ENCODE measurements at regions not wholly inside any gene's neighbourhood (a gene's known extent, or its start where the extent isn't known, plus 50 kb on each side); places are given as distances from the start of the nearest gene placed in this dataset.

DNA sequence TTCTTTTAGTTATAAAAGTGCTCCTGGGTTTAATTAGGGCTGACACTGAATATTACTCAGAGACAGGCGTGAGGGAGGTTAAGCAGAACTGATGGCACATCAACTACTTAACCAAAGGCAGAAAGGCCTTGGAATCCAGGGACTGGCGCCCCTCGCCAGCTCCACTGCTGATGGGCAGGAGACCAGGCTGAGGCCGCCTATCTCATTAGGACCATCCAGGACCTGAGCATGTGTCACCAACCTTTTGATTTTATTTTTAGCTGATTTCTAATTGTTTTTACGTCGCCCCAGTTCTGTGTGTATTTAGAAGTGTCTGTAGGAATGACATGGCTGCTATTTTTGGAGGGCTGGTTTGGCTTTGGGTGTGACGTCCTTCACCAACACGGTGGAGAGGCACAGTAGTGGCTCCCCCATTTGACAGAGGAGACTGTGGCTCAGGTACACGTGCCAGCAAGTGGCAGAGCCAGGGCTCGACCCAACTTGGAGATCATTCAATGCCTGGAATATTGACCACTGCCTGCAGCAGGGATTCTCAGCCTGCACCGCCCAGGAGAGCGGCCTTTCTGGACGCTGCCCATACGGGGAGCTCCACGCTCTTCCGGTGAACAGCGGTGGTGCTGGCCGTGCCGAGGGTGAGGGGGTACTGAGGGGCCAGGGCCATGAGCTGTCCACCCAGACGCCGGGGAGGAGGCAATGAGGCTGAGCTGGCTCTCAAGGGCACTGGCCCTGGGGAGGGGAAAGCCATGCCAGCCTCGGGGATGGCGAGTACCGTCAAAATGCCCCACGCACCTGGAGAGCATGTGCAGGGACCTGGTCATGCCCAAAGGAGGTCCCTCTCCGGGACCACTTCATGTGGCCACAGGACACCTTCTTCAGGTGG is 205.7 kb downstream of the ASB1 start:
- no peak for DNase-seq (ENCODE audit: low read depth in 4 of 4, low spot score in 3 of 4)

DNA sequence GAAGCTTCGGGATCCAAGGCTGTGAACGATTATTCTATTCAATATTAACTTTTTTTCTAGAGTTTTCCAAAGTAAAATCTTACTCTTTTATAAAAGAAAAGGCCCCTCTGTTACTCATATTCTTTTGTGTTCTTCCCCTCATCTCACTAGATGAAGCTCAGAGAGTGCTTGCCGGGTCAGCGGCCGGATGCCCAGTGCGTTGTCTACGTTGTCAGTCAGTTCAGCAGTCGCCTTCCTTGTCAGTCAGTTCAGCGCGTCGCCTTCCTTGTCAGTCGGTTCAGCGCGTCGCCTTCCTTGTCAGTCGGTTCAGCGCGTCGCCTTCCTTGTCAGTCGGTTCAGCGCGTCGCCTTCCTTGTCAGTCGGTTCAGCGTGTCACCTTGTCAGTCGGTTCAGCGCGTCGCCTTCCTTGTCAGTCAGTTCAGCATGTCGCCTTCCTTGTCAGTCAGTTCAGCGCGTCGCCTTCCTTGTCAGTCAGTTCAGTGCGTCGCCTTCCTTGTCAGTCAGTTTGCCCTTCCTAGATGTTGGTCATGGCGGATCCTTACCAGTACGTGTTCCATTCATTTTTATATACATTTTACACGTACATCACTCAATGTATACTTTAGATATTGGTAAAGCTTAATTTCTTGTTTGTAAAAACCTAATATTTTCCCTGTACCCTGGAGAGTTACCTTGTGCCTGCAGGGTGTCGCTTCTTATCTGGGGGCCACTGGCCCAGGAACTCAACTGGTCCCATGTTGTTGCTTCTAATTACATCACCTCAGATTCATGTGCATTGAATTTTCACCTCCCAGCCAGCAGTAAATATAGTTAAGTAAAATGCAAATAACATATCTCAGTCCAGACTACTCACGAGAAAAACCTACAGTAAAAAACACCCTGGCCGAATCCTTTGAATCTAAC is 206.9 kb downstream of the ASB1 start:
- no peak for DNase-seq (ENCODE audit: low read depth in 4 of 4, low spot score in 3 of 4)

DNA sequence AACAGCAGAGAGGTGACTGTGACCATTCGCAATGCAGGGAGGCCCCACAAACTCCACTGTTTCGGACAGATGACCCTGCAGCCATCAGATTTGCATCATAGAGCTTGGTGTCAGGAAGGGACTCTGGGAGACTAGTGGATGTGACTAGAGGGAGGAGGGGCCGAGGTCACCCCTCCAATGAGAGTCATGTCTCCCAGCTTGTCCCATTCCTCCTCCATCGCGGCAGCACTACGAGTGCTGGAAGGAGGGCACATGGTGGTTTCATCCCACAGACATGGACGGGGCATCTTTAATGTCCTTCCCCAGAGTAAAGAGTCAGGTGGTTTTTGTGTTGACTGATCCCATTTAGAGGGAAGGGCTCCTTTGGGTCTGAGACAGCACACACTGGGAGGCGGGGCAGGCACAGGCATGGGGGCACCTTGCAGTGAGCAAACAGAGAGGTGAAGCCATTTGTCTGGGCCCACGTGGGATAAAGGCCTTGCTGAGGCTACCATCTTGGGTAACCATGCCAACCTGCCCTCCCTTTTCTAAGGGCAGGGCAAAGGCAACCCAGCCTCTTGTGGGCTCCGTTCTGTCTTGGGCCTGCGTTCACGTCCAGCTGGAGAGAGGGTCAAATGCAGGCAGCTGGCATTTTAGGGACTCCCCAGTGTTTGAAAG is 208.1 kb downstream of the ASB1 start:
- no peak for DNase-seq (ENCODE audit: low read depth in 4 of 4, low spot score in 3 of 4)

DNA sequence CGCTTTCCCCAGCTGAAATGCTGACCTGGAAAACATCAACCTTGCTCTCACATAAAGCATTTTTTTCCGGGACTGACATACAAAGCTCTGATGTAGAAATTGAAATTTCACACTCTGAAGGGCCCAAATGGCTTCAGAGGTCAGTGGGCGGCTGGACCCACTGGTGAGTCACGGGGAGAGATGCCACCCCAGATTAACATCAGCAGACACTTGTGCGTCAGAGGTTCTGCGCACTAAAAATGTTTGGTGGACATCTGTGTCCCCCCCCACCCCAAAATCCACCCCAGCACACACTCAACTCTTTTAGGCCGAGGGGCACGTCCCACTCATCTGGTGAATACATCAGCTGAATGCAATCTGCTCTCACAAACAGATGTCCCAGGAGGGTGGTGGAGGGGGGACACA is 208.9 kb downstream of the ASB1 start:
- no peak for DNase-seq (ENCODE audit: low read depth in 4 of 4, low spot score in 3 of 4)

DNA sequence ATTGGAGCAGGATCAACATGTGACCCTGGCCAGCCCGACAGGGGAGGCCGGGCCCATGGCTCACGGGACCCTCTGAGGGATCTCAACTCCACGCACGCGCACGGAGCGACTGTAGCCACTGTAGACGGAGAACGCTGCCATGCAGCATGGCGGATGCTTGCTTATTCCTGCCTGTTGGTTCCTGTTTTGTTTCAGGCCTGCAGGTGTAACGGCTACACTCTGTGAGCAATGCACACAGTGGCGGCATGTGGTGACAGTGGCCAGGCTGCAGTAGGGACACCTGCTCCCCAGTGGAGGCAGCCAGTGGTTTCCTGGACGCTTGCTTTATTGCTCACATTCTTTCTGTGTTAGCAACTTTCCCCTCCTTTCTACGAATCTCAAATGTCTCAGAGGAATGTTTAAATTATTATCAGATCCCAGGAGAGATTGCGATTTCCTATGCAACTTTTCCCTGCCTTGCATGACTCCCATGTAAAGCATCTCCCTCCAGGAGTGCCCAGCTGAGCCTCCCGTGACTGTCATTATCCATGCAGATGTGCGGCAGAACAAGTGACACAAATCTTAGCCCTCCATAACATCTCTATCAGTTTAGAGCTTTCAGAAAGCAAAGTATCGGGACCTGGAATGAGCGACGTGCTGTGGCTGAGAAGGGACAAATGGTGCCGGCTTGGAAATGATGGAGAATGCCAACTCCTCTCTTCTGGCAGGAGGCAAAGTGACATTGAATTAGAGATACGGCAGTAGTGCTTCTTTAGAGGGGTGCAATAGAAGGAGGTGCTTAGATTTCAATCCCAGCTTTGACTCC is 209.7 kb downstream of the ASB1 start:
- no peak for DNase-seq (ENCODE audit: low read depth in 4 of 4, low spot score in 3 of 4)

DNA sequence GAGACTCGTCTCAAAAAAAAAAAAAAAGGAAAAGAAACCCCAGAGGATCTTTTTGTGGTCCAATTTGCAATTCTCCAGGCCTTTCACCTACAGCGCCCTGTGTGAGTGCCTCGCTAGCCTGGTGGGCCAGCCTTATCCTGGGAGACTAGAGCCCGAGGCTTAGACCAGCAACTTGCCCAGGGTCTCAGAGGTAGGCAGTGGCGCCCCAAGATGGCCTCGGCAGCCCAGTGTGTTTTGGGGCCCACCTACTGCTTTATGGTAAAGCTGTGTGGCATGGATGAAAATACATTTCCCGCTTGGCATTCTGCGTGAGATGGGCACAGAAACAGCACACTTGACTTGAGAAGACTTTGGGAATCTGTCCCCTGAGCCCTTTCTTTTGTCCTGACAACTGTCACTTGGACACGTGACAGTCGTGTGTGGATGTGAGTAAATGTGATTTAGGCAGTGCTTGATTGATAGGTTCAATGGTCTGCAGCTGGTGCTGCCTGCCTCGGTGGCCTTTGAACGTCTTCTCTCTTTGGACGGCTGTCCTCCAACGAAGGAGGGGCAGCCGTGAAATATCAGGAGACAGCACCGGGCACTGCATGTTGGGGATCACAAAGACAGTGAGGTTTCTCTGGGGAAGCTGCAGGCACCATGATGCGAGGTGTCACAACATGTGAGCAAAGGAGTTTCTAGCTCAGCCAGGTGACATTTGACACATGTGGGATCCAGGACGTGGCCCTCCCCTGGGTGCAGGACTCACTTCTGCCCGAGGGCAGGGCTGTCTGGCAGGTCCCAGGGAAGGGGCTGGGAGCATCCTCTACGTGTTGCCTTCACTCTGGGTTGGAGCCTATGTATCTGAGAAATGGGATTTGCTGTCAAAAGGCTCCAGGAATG is 209.5 kb upstream of the TWIST2 start:
- no peak for DNase-seq (ENCODE audit: low read depth in 4 of 4, low spot score in 3 of 4)

DNA sequence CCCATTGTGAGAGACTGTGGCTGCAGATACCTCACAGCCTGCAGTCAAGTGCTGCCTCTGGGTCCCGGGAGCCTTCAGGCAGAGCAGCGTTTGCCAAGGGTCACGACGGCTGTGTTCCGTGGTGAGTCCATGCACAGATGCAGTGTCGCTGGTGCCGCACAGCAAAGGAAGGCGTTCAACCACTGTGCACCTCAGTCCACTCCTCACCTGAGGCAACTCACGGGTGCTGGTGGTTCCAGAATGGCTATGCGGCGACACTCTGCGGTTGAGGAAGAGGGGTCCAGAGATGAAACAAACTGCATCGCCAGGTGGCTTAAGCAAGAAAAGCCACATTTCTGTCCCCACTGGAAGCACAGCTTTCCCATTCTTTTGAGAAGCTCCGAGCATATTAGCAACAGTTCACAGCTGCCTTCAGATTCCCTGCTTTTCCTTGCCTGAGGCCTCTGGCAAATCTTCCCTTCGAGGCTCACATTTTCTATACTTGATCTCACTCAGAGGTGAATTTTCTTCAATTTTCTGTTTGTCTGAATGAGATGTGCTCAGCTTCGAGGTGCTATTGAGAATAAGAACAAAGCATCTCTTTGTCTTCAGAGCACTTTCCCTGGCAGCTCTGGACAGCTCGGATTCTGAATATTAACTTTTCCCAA is 208.8 kb upstream of the TWIST2 start:
- DNase-seq (ENCODE audit: low read depth in 4 of 4, low spot score in 3 of 4), result no peak

DNA sequence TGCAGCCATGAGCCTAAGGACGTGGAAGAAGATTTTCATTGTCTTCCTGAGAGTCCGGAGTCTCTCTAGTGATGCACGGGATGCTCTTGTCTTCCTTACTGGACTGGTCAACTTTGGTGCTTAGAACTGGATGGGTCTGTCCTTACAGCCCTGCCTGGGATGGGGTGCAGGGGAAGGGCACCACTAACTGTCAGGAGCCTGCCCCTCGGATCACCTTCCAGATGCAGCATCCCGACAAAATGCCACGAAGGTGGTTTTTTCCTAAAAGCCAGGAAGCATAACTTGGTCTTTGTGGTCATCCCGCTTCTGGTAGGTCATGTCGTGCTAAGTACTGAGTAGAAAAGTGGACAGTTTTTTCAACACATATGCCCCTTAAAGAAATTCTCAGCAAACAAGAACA is 207.4 kb upstream of the TWIST2 start:
- no peak for DNase-seq (ENCODE audit: low read depth in 4 of 4, low spot score in 3 of 4)

DNA sequence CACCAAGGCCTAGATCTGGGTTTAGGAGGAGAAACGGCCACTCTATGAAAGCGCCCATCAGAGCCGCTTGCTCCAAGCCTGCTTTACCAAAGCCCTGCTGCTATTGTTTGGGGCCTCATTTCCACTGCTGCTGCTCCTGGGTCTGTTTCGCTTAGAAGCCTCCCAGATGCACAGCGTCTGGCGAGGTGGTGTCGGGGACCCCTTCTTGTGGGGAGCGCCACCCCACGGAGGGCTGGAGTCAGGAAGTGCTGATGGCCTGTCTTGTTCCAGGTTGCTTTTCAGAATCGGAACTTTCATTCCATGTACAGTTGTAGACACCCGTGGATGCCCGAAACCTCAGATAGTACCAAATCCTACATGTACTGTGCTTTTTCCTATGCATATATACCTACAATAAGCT is 204.9 kb upstream of the TWIST2 start:
- DNase-seq (ENCODE audit: low read depth in 4 of 4, low spot score in 3 of 4), result no peak

DNA sequence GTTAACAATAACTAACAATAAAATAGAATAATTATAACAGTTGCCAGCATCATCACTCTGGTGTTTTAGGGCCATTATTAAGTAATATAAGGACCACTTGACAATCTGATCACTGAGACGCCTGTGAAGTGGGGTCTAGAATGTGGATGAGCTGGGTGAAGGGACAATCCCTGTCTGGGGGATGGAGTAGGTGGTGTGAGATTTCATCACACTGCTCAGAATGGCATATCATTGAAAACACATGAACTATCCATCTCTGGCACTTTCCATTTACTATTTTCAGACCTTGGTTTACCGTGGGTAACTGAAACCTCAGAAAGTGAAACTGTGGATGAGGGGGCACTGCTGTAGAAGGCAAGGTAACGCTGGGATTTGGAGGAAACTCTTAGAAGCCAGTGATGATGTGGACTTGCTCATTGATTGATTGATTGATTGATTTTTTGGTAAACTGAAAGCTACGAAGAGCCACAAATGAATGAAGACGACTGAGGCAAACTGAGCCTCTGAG is 204.4 kb upstream of the TWIST2 start:
- DNase-seq (ENCODE audit: low read depth in 4 of 4, low spot score in 3 of 4), result no peak

DNA sequence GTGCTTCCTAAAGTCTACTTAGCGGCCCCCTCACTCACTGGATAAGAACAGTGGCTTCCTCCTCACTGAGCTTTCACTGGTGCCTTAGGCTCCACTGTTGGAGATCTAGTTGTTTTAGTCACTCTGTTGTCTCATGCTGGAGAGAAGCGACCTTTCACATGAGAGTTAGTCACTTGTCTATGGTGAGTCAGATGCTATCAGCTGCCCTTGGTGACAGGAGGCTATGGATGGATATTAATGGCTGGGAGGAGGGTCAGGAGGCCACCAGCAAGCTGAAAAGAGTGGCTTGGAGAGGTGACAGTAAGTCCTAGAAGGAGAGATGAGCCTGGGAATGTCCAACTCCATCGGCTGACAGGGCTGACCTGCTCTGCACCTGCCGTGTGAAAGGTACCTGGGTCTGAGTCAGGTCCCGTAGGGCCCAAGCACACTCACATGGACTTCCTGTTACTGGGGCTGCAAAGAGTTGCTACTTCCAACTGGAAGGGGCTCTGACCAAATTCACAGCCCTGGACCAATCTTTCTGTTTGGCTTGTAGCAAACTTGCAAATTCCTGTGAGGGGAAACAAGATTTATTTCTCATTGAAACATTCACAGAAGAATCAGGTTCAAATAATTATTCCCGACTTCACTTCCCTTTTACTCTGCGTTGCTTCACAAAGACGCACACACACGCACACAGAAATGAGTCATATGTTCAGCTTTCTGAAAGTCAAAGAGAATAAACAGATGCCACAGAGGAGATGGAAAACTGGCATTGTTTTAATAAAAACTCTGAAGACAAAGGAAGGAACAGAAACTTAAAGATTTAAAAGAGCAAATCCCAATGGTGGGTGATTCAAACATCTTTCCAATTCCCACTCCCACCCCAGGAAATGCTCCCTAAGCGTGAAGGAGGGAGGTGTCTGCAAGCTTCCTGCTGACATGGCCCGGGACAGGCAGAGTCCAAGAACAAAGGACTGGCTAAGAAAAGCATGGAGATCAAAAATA is 203.5 kb upstream of the TWIST2 start:
- no peak for DNase-seq (ENCODE audit: low read depth in 4 of 4, low spot score in 3 of 4)

DNA sequence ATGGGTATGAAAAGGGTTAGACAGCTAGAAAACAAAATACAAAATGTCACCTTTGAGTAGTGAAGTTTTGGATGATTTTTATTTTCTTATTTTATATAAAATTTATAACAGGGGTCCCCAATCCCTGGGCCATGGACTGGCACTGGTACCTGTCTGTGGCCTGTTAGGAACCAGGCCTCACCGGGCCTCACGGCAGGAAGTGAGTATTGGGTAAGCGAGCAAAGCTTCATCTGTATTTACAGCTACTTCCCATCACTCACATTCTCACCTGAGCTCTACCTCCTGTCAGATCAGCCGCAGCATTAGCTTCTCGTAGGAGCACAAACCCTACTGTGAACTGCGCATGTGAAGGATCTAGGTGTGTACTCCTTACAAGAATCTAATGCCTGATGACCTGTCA is 202.8 kb upstream of the TWIST2 start:
- DNase-seq (ENCODE audit: low read depth in 4 of 4, low spot score in 3 of 4), result no peak

DNA sequence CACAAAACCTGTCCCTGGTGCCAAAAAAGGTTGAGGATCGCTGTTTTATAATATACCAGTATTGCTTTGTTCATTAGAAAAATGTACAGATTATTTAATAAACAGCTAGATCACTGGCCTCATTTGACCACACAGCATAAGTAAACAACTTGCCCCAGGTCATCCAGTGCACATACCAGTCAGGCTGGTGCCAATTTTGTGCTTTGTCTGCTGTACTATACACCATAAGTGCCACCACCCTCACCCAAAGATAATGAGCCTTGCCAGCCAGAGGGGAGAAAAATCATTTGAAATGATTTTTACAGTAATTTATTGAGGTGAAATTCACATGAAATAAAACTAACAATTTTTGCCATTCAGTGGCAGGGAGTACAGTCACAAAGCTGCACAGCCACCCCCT is 202.2 kb upstream of the TWIST2 start:
- no peak for DNase-seq (ENCODE audit: low read depth in 4 of 4, low spot score in 3 of 4)

DNA sequence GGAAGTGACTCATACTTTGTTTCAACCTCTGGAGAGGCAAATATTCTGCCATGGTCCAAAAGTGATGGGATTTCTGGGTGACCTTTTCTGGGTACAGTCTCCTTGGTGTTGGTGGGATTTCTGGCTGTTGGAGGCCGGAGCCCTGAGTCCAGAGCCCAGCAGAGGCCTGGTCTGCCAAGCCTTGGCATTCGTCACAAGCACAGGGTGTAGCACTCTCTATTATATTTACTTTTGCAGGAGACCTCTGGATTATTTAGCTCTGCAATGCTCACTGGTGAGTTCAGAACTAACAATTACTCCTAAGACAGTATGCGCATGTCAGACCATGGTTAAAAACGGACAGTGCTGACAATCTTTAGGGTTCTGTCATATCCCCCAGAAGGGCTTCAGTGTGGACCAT is 201.6 kb upstream of the TWIST2 start:
- DNase-seq (ENCODE audit: low read depth in 4 of 4, low spot score in 3 of 4), result no peak

DNA sequence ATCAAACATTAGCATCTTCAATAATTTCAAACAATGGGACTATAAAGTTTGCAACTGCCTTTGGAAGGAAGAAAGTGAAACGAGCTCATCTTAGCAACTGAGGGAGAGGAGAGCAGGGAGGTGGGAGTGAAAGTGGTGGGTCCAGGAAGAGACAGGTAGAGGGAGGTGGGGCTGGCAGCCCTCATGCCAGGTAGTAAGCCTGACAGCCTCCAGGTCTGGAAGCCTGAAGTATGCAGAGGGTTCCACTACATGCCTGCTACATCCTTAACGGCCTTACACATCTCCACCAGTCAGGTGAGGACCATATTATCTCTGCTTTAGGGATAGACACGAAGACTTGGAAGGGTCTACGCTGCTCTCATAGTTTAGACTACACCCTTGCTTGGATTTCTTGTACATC is 201.1 kb upstream of the TWIST2 start:
- no peak for DNase-seq (ENCODE audit: low read depth in 4 of 4, low spot score in 3 of 4)

DNA sequence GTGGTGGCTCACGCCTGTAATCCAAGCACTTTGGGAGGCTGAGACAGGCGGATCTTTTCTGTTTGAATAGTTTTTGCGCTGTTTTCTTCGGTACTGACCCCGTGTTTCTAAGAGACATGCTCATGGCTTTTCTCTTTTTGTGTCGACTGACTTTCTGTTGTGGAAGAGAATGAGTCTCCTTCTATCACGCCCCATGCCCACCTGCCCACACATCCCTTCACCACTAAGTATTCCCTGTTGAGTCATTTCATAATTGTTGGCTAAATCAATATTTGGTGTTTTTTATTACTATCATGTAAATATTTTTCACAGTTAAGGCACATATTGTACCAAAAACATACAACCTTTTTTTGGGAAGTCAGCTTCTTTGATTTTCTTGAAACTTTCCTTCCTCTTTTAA is 198.8 kb upstream of the TWIST2 start:
- DNase-seq (ENCODE audit: low read depth in 4 of 4, low spot score in 3 of 4), result no peak

DNA sequence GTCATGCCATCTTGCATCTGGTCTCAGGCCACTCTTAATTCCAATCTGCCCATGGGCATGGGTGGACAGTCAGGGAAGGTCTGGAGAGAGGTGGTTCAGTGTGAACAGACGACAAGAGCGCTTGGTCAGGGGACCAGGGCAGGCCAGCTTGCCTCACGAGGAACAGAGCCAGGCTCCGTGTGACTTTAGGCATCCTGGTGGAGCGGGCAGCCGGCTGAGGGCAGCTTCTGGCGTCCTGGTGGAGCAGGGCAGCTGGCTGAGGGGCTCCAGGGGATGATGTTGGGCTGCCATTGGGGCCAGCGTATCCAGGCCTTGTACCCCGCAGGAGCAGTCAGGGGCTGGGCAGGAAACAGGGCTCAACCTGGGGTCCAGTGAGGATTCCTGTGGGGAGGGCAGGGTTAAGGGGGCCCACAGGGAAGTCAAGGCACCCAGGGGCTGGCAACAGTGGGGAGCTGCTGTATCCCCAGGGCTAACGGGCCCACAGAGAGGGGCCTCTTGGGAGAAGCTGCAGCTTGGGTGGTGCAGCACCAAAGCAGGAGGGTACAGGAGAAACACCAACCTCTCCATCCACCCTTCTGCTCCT is 197.9 kb upstream of the TWIST2 start:
- DNase-seq (ENCODE audit: low read depth in 4 of 4, low spot score in 3 of 4), result no peak
